Effector memory CD8-positive, alpha-beta T cell (primary cell): ENCODE measurements at regions not wholly inside any gene's neighbourhood (a gene's known extent, or its start where the extent isn't known, plus 50 kb on each side); places are given as distances from the start of the nearest gene placed in this dataset.

Experiments used
- ATAC-seq: fragments of 150-1000 bp; cut with Tn5 transposase; replicated peaks from 2 replicates; pipeline ENCODE4 v1.10.0; 2021; ENCODE audit warnings: mild to moderate bottlenecking, moderate library complexity
- DNase-seq, 3 experiments: peaks; one replicate each; pipeline ENCODE4 v3.0.0; 2021
- H3K27ac Mint-ChIP-seq, 2 donors: one replicate each; pipeline ENCODE4 v1.8.0; 2022; ENCODE audit warnings: mild to moderate bottlenecking in 2 of 2, mixed read lengths in 2 of 2, moderate library complexity in 2 of 2
- H3K27me3 Mint-ChIP-seq, 2 donors: one replicate each; pipeline ENCODE4 v1.8.0; 2022; ENCODE audit warnings: mixed read lengths in 2 of 2
- H3K36me3 Mint-ChIP-seq: one replicate; pipeline ENCODE4 v1.8.0; 2022; ENCODE audit warnings: mild to moderate bottlenecking, moderate library complexity, mixed read lengths; ENCODE audit not compliant: insufficient read depth
- H3K4me1 Mint-ChIP-seq, 2 donors: one replicate each; pipeline ENCODE4 v1.8.0; 2022; ENCODE audit warnings: low read depth in 2 of 2, mixed read lengths in 2 of 2
- H3K4me3 Mint-ChIP-seq, 2 donors: one replicate each; pipeline ENCODE4 v1.8.0; 2022; ENCODE audit warnings: mild to moderate bottlenecking in 2 of 2, mixed read lengths in 2 of 2, moderate library complexity in 2 of 2
- H3K9me3 Mint-ChIP-seq, 2 donors: one replicate each; pipeline ENCODE4 v1.8.0; 2022; ENCODE audit warnings: mixed read lengths in 2 of 2

GRCh38 chr3:66738625-66739365, 238.0 kb upstream of the LRIG1 start:
- Mint-ChIP-seq H3K9me3 (no peaks in the 10 kb centered on the region), H3K4me1 (peaks cover 0 to 2% of the 10 kb centered on the region in 2 donors), H3K27ac (no peak overlapping the region), H3K36me3 (no peaks in the 10 kb centered on the region), H3K27me3 (peaks cover 27 to 61% of the 10 kb centered on the region in 2 donors), H3K4me3 (no peak overlapping the region)
- DNase-seq (no peak), ATAC-seq (no peak)

- H3K27ac Mint-ChIP-seq = no peak overlapping the region
- H3K9me3 Mint-ChIP-seq = no peaks in the 10 kb centered on the region
- H3K4me1 Mint-ChIP-seq = peaks cover 0 to 2% of the 10 kb centered on the region in 2 donors
- no peaks in the 10 kb centered on the region for H3K36me3 Mint-ChIP-seq
- DNase-seq = no peak
- ATAC-seq = no peak
- no peak overlapping the region for H3K4me3 Mint-ChIP-seq
- peaks cover 24 to 61% of the 10 kb centered on the region in 2 donors for H3K27me3 Mint-ChIP-seq
Measured at GRCh38 chr3:66740260-66740659, 239.4 kb upstream of the LRIG1 start.

GRCh38 chr3:66744521-66744920, 243.7 kb upstream of the LRIG1 start:
- no peak for DNase-seq
- Mint-ChIP-seq H3K9me3 (no peaks in the 10 kb centered on the region), H3K36me3 (no peaks in the 10 kb centered on the region), H3K4me1 (peaks cover 0 to 2% of the 10 kb centered on the region in 2 donors), H3K27me3 (peaks cover 22 to 42% of the 10 kb centered on the region in 2 donors), H3K4me3 (no peak overlapping the region), H3K27ac (no peak overlapping the region)
- ATAC-seq = no peak

- DNase-seq (no peak), ATAC-seq (no peak)
- Mint-ChIP-seq H3K4me1 (peaks cover 0 to 2% of the 10 kb centered on the region in 2 donors), H3K4me3 (no peak overlapping the region), H3K9me3 (no peaks in the 10 kb centered on the region), H3K36me3 (no peaks in the 10 kb centered on the region), H3K27ac (no peak overlapping the region), H3K27me3 (peaks cover 23 to 45% of the 10 kb centered on the region in 2 donors)
Measured at GRCh38 chr3:66744986-66745385, 244.2 kb upstream of the LRIG1 start.

GRCh38 chr3:66747261-66747660, 246.4 kb upstream of the LRIG1 start:
- no peak overlapping the region for H3K27ac Mint-ChIP-seq
- no peak overlapping the region for H3K4me3 Mint-ChIP-seq

GRCh38 chr3:66747696-66748095, 246.9 kb upstream of the LRIG1 start:
- H3K4me3 Mint-ChIP-seq = no peak overlapping the region
- H3K27me3 Mint-ChIP-seq = peaks cover 17 to 29% of the 10 kb centered on the region in 2 donors
- ATAC-seq (no peak), DNase-seq (no peak)
- no peaks in the 10 kb centered on the region for H3K4me1 Mint-ChIP-seq
- no peaks in the 10 kb centered on the region for H3K36me3 Mint-ChIP-seq
- H3K27ac Mint-ChIP-seq = no peak overlapping the region
- H3K9me3 Mint-ChIP-seq = no peaks in the 10 kb centered on the region

More at GRCh38 chr3:66747261-66747660, 246.4 kb upstream of the LRIG1 start:
- Mint-ChIP-seq H3K4me1 (no peaks in the 10 kb centered on the region), H3K36me3 (no peaks in the 10 kb centered on the region), H3K9me3 (no peaks in the 10 kb centered on the region), H3K27me3 (peaks cover 19 to 29% of the 10 kb centered on the region in 2 donors)
- no peak for DNase-seq
- ATAC-seq = no peak

- ATAC-seq (no peak), DNase-seq (no peak)
- no peak overlapping the region for H3K4me3 Mint-ChIP-seq
- no peak overlapping the region for H3K27ac Mint-ChIP-seq
- no peaks in the 10 kb centered on the region for H3K9me3 Mint-ChIP-seq
- H3K36me3 Mint-ChIP-seq = no peaks in the 10 kb centered on the region
- H3K4me1 Mint-ChIP-seq = no peaks in the 10 kb centered on the region
- peaks cover 15 to 31% of the 10 kb centered on the region in 2 donors for H3K27me3 Mint-ChIP-seq
Measured at GRCh38 chr3:66748175-66748876, 247.5 kb upstream of the LRIG1 start.

GRCh38 chr3:66751842-66752241, 246.3 kb upstream of the KBTBD8 start:
- Mint-ChIP-seq H3K4me3 (no peak overlapping the region), H3K27me3 (peaks cover 14 to 47% of the 10 kb centered on the region in 2 donors)
- ATAC-seq = no peak

GRCh38 chr3:66753670-66754069, 244.4 kb upstream of the KBTBD8 start:
- peaks cover 14 to 42% of the 10 kb centered on the region in 2 donors for H3K27me3 Mint-ChIP-seq
- no peaks in the 10 kb centered on the region for H3K9me3 Mint-ChIP-seq
- DNase-seq (no peak), ATAC-seq (no peak)
- no peak overlapping the region for H3K27ac Mint-ChIP-seq
- H3K4me1 Mint-ChIP-seq = no peaks in the 10 kb centered on the region
- H3K4me3 Mint-ChIP-seq = no peak overlapping the region
- no peaks in the 10 kb centered on the region for H3K36me3 Mint-ChIP-seq

More at GRCh38 chr3:66751842-66752241, 246.3 kb upstream of the KBTBD8 start:
- H3K9me3 Mint-ChIP-seq = no peaks in the 10 kb centered on the region
- DNase-seq = no peak
- no peaks in the 10 kb centered on the region for H3K36me3 Mint-ChIP-seq
- no peak overlapping the region for H3K27ac Mint-ChIP-seq
- H3K4me1 Mint-ChIP-seq = no peaks in the 10 kb centered on the region

- no peaks in the 10 kb centered on the region for H3K36me3 Mint-ChIP-seq
- ATAC-seq = no peak
Measured at GRCh38 chr3:66754613-66755012, 243.5 kb upstream of the KBTBD8 start.

GRCh38 chr3:66755924-66756323, 242.2 kb upstream of the KBTBD8 start:
- Mint-ChIP-seq H3K9me3 (no peaks in the 10 kb centered on the region), H3K27ac (no peak overlapping the region), H3K4me1 (no peaks in the 10 kb centered on the region)

More at GRCh38 chr3:66754613-66755012, 243.5 kb upstream of the KBTBD8 start:
- Mint-ChIP-seq H3K9me3 (no peaks in the 10 kb centered on the region), H3K4me3 (no peak overlapping the region), H3K27ac (no peak overlapping the region), H3K27me3 (peaks cover 6 to 33% of the 10 kb centered on the region in 2 donors), H3K4me1 (no peaks in the 10 kb centered on the region)
- no peak for DNase-seq

GRCh38 chr3:66756468-66757036, 241.6 kb upstream of the KBTBD8 start:
- Mint-ChIP-seq H3K4me3 (no peak overlapping the region), H3K9me3 (no peaks in the 10 kb centered on the region), H3K27me3 (peaks cover 6 to 31% of the 10 kb centered on the region in 2 donors), H3K27ac (no peak overlapping the region), H3K36me3 (no peaks in the 10 kb centered on the region), H3K4me1 (no peaks in the 10 kb centered on the region)
- ATAC-seq (no peak), DNase-seq (no peak)

More at GRCh38 chr3:66755924-66756323, 242.2 kb upstream of the KBTBD8 start:
- ATAC-seq (no peak), DNase-seq (no peak)
- Mint-ChIP-seq H3K36me3 (no peaks in the 10 kb centered on the region), H3K27me3 (peaks cover 6 to 31% of the 10 kb centered on the region in 2 donors), H3K4me3 (no peak overlapping the region)

- H3K4me3 Mint-ChIP-seq = no peak overlapping the region
- no peak overlapping the region for H3K27ac Mint-ChIP-seq
- DNase-seq (no peak), ATAC-seq (no peak)
- H3K9me3 Mint-ChIP-seq = peaks cover 0 to 5% of the 10 kb centered on the region in 2 donors
- no peaks in the 10 kb centered on the region for H3K27me3 Mint-ChIP-seq
- H3K4me1 Mint-ChIP-seq = no peaks in the 10 kb centered on the region
- H3K36me3 Mint-ChIP-seq = no peaks in the 10 kb centered on the region
Measured at GRCh38 chr3:66761093-66761780, 236.9 kb upstream of the KBTBD8 start.
